ENCODE measurements at regions not wholly inside any gene's neighbourhood (a gene's known extent, or its start where the extent isn't known, plus 50 kb on each side); places are given as distances from the start of the nearest gene placed in this dataset.

- H3K36me3 ChIP-seq (ENCODE audit: insufficient read depth, low read length), result no peaks in the 10 kb centered on the region
- Mint-ChIP-seq H3K4me1 (peaks cover 44 to 89% (median 66%) of the 10 kb centered on the region in 4 donors), H3K9me3 (peaks cover 0 to 3% (median 0%) of the 10 kb centered on the region in 8 donors), H3K4me3 (peak overlapping the region in 6 of 8 donors; percentile 36 to 63 (median 50)), H3K27ac (peak overlapping the region; percentile 61 to 99 (median 97)), H3K27me3 (no peaks in the 10 kb centered on the region), H3K36me3 (no peaks in the 10 kb centered on the region)
- ChIA-PET POLR2A (ENCODE audit: partially characterized antibody) (interaction anchor here (0.7 to 6.7 kb wide), 8 partner anchors 11 to 1386 kb away, joined by 3 to 79 read pairs (median 5); partner anchors contain the start of genes AP4B1, DCLRE1B, SLC16A1 and TRIM33), CTCF (ENCODE audit: partially characterized antibody) (interaction anchor here (0.9 to 4.2 kb wide), 6 partner anchors 8 to 329 kb away, joined by 3 to 33 read pairs (median 6); no protein-coding TSS in a partner anchor)
- H3K9me3 ChIP-seq (ENCODE audit: control insufficient read depth in 1 of 2, low read length in 2 of 2), result no peaks in the 10 kb centered on the region
- H3K27me3 ChIP-seq (ENCODE audit: insufficient read depth, low read length), result no peaks in the 10 kb centered on the region
- peak overlapping the region; percentile 24 for H3K27ac ChIP-seq (ENCODE audit: low read depth, low read length)
- no peak overlapping the region for H3K4me3 ChIP-seq (ENCODE audit: low read length in 2 of 2)
- DNase-seq, result peak; percentile 47 to 76 (median 60)
- intact Hi-C loops (cut with micrococcal nuclease), result loop anchor here (10.0 kb wide), 1 partner anchor 772 kb away; no protein-coding TSS in a partner anchor
- H3K4me1 ChIP-seq (ENCODE audit: insufficient read depth, low read length), result peaks cover 74% of the 10 kb centered on the region
These were observed 168.6 kb downstream of the TRIM33 start for GRCh38 chr1:114342376-114342775.

- Mint-ChIP-seq H3K27ac (peak overlapping the region; percentile 75 to 99 (median 97)), H3K27me3 (no peaks in the 10 kb centered on the region), H3K9me3 (peaks cover 0 to 3% (median 0%) of the 10 kb centered on the region in 8 donors), H3K36me3 (no peaks in the 10 kb centered on the region), H3K4me1 (peaks cover 43 to 87% (median 62%) of the 10 kb centered on the region in 4 donors), H3K4me3 (peak overlapping the region in 5 of 8 donors; percentile 36 to 72 (median 60))
- peak overlapping the region; percentile 4 for H3K27ac ChIP-seq (ENCODE audit: low read depth, low read length)
- peaks cover 71% of the 10 kb centered on the region for H3K4me1 ChIP-seq (ENCODE audit: insufficient read depth, low read length)
- DNase-seq, result peak in 1 of 5 donors; percentile 18
- intact Hi-C loops (cut with micrococcal nuclease), result loop anchor here (1.0 to 10.0 kb wide), 2 partner anchors 9 to 773 kb away; no protein-coding TSS in a partner anchor
- ChIA-PET POLR2A (ENCODE audit: partially characterized antibody) (interaction anchor here (0.7 to 6.7 kb wide), 12 partner anchors 10 to 1386 kb away, joined by 3 to 79 read pairs (median 4); partner anchors contain the start of genes AP4B1, CSDE1, DCLRE1B and HIPK1), CTCF (ENCODE audit: partially characterized antibody) (interaction anchor here (1.2 to 4.2 kb wide), 5 partner anchors 11 to 330 kb away, joined by 4 to 33 read pairs (median 5); no protein-coding TSS in a partner anchor)
- peak overlapping the region in 1 of 2 donors; percentile 18 for H3K4me3 ChIP-seq (ENCODE audit: low read length in 2 of 2)
- H3K9me3 ChIP-seq (ENCODE audit: control insufficient read depth in 1 of 2, low read length in 2 of 2), result no peaks in the 10 kb centered on the region
- H3K27me3 ChIP-seq (ENCODE audit: insufficient read depth, low read length), result no peaks in the 10 kb centered on the region
- H3K36me3 ChIP-seq (ENCODE audit: insufficient read depth, low read length), result no peaks in the 10 kb centered on the region
These were observed 169.1 kb downstream of the TRIM33 start for GRCh38 chr1:114341856-114342255.

- intact Hi-C loops (cut with micrococcal nuclease), result loop anchor here (1.0 to 10.0 kb wide), 2 partner anchors 8 to 774 kb away; no protein-coding TSS in a partner anchor
- peak; percentile 80 to 85 (median 84) for DNase-seq
- H3K36me3 ChIP-seq (ENCODE audit: insufficient read depth, low read length), result no peaks in the 10 kb centered on the region
- peak overlapping the region in 1 of 2 donors; percentile 18 for H3K4me3 ChIP-seq (ENCODE audit: low read length in 2 of 2)
- H3K4me1 ChIP-seq (ENCODE audit: insufficient read depth, low read length), result peaks cover 67% of the 10 kb centered on the region
- no peaks in the 10 kb centered on the region for H3K9me3 ChIP-seq (ENCODE audit: control insufficient read depth in 1 of 2, low read length in 2 of 2)
- H3K4me3 Mint-ChIP-seq, result peak overlapping the region in 7 of 8 donors; percentile 39 to 78 (median 71)
- no peaks in the 10 kb centered on the region for H3K27me3 Mint-ChIP-seq
- H3K4me1 Mint-ChIP-seq, result peaks cover 42 to 82% (median 58%) of the 10 kb centered on the region in 4 donors
- H3K27ac Mint-ChIP-seq, result peak overlapping the region; percentile 75 to 99 (median 97)
- ChIA-PET POLR2A (ENCODE audit: partially characterized antibody) (interaction anchor here (0.8 to 6.7 kb wide), 12 partner anchors 10 to 1385 kb away, joined by 3 to 79 read pairs (median 4); partner anchors contain the start of genes AP4B1, CSDE1, DCLRE1B and HIPK1), CTCF (ENCODE audit: partially characterized antibody) (interaction anchor here (0.9 to 4.2 kb wide), 5 partner anchors 11 to 87 kb away, joined by 3 to 33 read pairs (median 5); no protein-coding TSS in a partner anchor)
- H3K9me3 Mint-ChIP-seq, result peaks cover 0 to 3% (median 0%) of the 10 kb centered on the region in 8 donors
- H3K27me3 ChIP-seq (ENCODE audit: insufficient read depth, low read length), result no peaks in the 10 kb centered on the region
- peak overlapping the region; percentile 37 for H3K27ac ChIP-seq (ENCODE audit: low read depth, low read length)
- no peaks in the 10 kb centered on the region for H3K36me3 Mint-ChIP-seq
These were observed 169.7 kb downstream of the TRIM33 start for GRCh38 chr1:114341299-114341698.

- peak in 1 of 5 donors; percentile 44 for DNase-seq
- Histone ChIP-seq H3K4me1 (ENCODE audit: insufficient read depth, low read length) (peaks cover 64% of the 10 kb centered on the region), H3K27me3 (ENCODE audit: insufficient read depth, low read length) (no peaks in the 10 kb centered on the region), H3K36me3 (ENCODE audit: insufficient read depth, low read length) (no peaks in the 10 kb centered on the region), H3K4me3 (ENCODE audit: low read length in 2 of 2) (no peak overlapping the region), H3K27ac (ENCODE audit: low read depth, low read length) (peak overlapping the region; percentile 37), H3K9me3 (ENCODE audit: control insufficient read depth in 1 of 2, low read length in 2 of 2) (no peaks in the 10 kb centered on the region)
- H3K4me3 Mint-ChIP-seq, result peak overlapping the region; percentile 2 to 72 (median 60)
- intact Hi-C loops (cut with micrococcal nuclease), result loop anchor here (1.0 to 10.0 kb wide), 2 partner anchors 8 to 774 kb away; no protein-coding TSS in a partner anchor
- H3K27ac Mint-ChIP-seq, result peak overlapping the region; percentile 75 to 99 (median 97)
- H3K36me3 Mint-ChIP-seq, result no peaks in the 10 kb centered on the region
- no peaks in the 10 kb centered on the region for H3K27me3 Mint-ChIP-seq
- CTCF ChIA-PET (ENCODE audit: partially characterized antibody), result interaction anchor here (0.9 to 4.2 kb wide), 5 partner anchors 10 to 87 kb away, joined by 3 to 33 read pairs (median 5); no protein-coding TSS in a partner anchor
- POLR2A ChIA-PET (ENCODE audit: partially characterized antibody), result interaction anchor here (0.8 to 6.7 kb wide), 11 partner anchors 9 to 1385 kb away, joined by 3 to 79 read pairs (median 4); partner anchors contain the start of genes CSDE1, HIPK1, NRAS and SLC16A1
- peaks cover 0 to 3% (median 0%) of the 10 kb centered on the region in 8 donors for H3K9me3 Mint-ChIP-seq
- peaks cover 41 to 78% (median 57%) of the 10 kb centered on the region in 4 donors for H3K4me1 Mint-ChIP-seq
These were observed 170.1 kb downstream of the TRIM33 start for GRCh38 chr1:114340892-114341291.

- peak overlapping the region; percentile 29 to 97 (median 76) for H3K27ac Mint-ChIP-seq
- ChIA-PET CTCF (ENCODE audit: partially characterized antibody) (interaction anchor here (1.1 to 4.2 kb wide), 4 partner anchors 8 to 57 kb away, joined by 3 to 33 read pairs (median 12); no protein-coding TSS in a partner anchor), POLR2A (ENCODE audit: partially characterized antibody) (interaction anchor here (6.7 kb wide), 1 partner anchor 8 kb away, joined by 79 read pairs; no protein-coding TSS in a partner anchor)
These were observed 171.6 kb downstream of the TRIM33 start for GRCh38 chr1:114339379-114339778.

GRCh38 chr1:114338191-114338890, 172.7 kb downstream of the TRIM33 start:
- Mint-ChIP-seq H3K4me1 (peaks cover 56 to 79% (median 66%) of the 10 kb centered on the region in 4 donors), H3K9me3 (peaks cover 0 to 3% (median 0%) of the 10 kb centered on the region in 8 donors), H3K36me3 (no peaks in the 10 kb centered on the region), H3K4me3 (peak overlapping the region in 2 of 8 donors; percentile 42 to 47), H3K27ac (peak overlapping the region in 1 of 7 donors; percentile 75), H3K27me3 (peaks cover 0 to 1% of the 10 kb centered on the region in 2 donors)
- H3K4me1 ChIP-seq (ENCODE audit: insufficient read depth, low read length), result peaks cover 72% of the 10 kb centered on the region
- no peaks in the 10 kb centered on the region for H3K27me3 ChIP-seq (ENCODE audit: insufficient read depth, low read length)
- H3K36me3 ChIP-seq (ENCODE audit: insufficient read depth, low read length), result no peaks in the 10 kb centered on the region
- DNase-seq, result no peak
- H3K4me3 ChIP-seq (ENCODE audit: low read length in 2 of 2), result no peak overlapping the region
- POLR2A ChIA-PET (ENCODE audit: partially characterized antibody), result interaction anchor here (6.7 kb wide), 1 partner anchor 7 kb away, joined by 79 read pairs; no protein-coding TSS in a partner anchor
- intact Hi-C loops (cut with micrococcal nuclease), result no loop called here
- CTCF ChIA-PET (ENCODE audit: partially characterized antibody), result interaction anchor here (1.5 to 2.8 kb wide), 4 partner anchors 9 to 56 kb away, joined by 3 to 18 read pairs (median 8); no protein-coding TSS in a partner anchor
- H3K9me3 ChIP-seq (ENCODE audit: control insufficient read depth in 1 of 2, low read length in 2 of 2), result no peaks in the 10 kb centered on the region
- no peak overlapping the region for H3K27ac ChIP-seq (ENCODE audit: low read depth, low read length)

More at GRCh38 chr1:114339379-114339778, 171.6 kb downstream of the TRIM33 start:
- peaks cover 49 to 77% (median 60%) of the 10 kb centered on the region in 4 donors for H3K4me1 Mint-ChIP-seq
- Histone ChIP-seq H3K4me1 (ENCODE audit: insufficient read depth, low read length) (peaks cover 70% of the 10 kb centered on the region), H3K9me3 (ENCODE audit: control insufficient read depth in 1 of 2, low read length in 2 of 2) (no peaks in the 10 kb centered on the region), H3K27ac (ENCODE audit: low read depth, low read length) (no peak overlapping the region), H3K36me3 (ENCODE audit: insufficient read depth, low read length) (no peaks in the 10 kb centered on the region), H3K4me3 (ENCODE audit: low read length in 2 of 2) (no peak overlapping the region), H3K27me3 (ENCODE audit: insufficient read depth, low read length) (no peaks in the 10 kb centered on the region)
- DNase-seq, result no peak
- no peaks in the 10 kb centered on the region for H3K36me3 Mint-ChIP-seq
- peaks cover 0 to 3% (median 0%) of the 10 kb centered on the region in 8 donors for H3K9me3 Mint-ChIP-seq
- intact Hi-C loops (cut with micrococcal nuclease), result no loop called here
- H3K4me3 Mint-ChIP-seq, result peak overlapping the region in 3 of 8 donors; percentile 30 to 72 (median 44)
- peaks cover 0 to 1% of the 10 kb centered on the region in 2 donors for H3K27me3 Mint-ChIP-seq

Data from CD4-positive, alpha-beta memory T cell (primary cell).